K562 (cell line): ENCODE measurements at regions not wholly inside any gene's neighbourhood (a gene's known extent, or its start where the extent isn't known, plus 50 kb on each side); places are given as distances from the start of the nearest gene placed in this dataset.

Experiments
- ATAC-seq: fragments of 200-7000 bp; cut with Tn5 transposase; 3 replicates; pipeline ENCODE4 v1.9.1; 2020; ENCODE audit warnings: moderate library complexity
- BruUV-seq: library from RNA; stranded (reverse); fragments of 400-500 nt; replicated peaks from 2 replicates; lab custom pipeline; 2021; lab: Mats Ljungman, UMichigan
- CTCF ChIA-PET: fragments of 300-600 bp; formaldehyde crosslinking; extraction: SDS; loops from one replicate; lab custom pipeline; 2021; ENCODE audit warnings: low intra/inter-chr PET ratio; lab: Yijun Ruan, JAX
- POLR2A ChIA-PET: fragments of 300-600, 350-650 bp; sonication (Branson Sonifier 250); formaldehyde crosslinking; extraction: SDS; loops from one replicate; lab custom pipeline; 2021; ENCODE audit warnings: antibody characterized with exemption, inconsistent platforms; lab: Yijun Ruan, JAX
- DNase-seq, 4 experiments: peaks; one replicate each; pipeline versions ENCODE4 v3.0.0 to v3.0.0-alpha.2; 2011 to 2018; ENCODE audit warnings: low spot score in 3 of 4, mixed read lengths in 3 of 4; ENCODE audit errors: extremely low read depth in 1 of 4
- FAIRE-seq: peaks from 2 replicates; lab custom pipeline; 2011; peaks lifted over from hg19 to GRCh38; lab: Jason Lieb, UNC
- H2AFZ ChIP-seq: 2 replicates; pipeline ENCODE4 v1.6.0; 2011; ENCODE audit warnings: low read depth, low read length, control low read depth, inconsistent platforms
- H3K27ac ChIP-seq: fragments of 200-600 bp; 3 replicates; pipeline ENCODE4 v1.8.0; 2011; ENCODE audit warnings: low read depth, mild to moderate bottlenecking, control low read depth, inconsistent platforms, low read length, moderate library complexity, mixed read lengths; ENCODE audit errors: extremely low read depth
- H3K27me3 ChIP-seq, 2 experiments: fragments of 300-600 bp in 1 of 2; 2 replicates in 1 of 2; 3 replicates in 1 of 2; pipeline versions ENCODE4 v1.6.0 to v1.8.0; 2011; ENCODE audit warnings: inconsistent platforms in 2 of 2, low read length in 2 of 2, mild to moderate bottlenecking in 1 of 2, mixed read lengths in 1 of 2, moderate library complexity in 1 of 2; ENCODE audit not compliant: control insufficient read depth in 2 of 2, insufficient read depth in 2 of 2
- H3K36me3 ChIP-seq: fragments of 300-600 bp; 3 replicates; pipeline ENCODE4 v1.8.0; 2011; ENCODE audit warnings: mild to moderate bottlenecking, low read length, inconsistent platforms; ENCODE audit not compliant: control insufficient read depth, insufficient read depth
- H3K4me1 ChIP-seq, 2 experiments: fragments of 200-600 bp in 1 of 2; replicated peaks in 1 of 2; 2 replicates in 1 of 2; 3 replicates in 1 of 2; pipeline versions ENCODE4 v1.5.1 to v1.8.0; 2011; ENCODE audit warnings: inconsistent platforms in 2 of 2, low read length in 2 of 2, mild to moderate bottlenecking in 1 of 2, mixed read lengths in 1 of 2, moderate library complexity in 1 of 2; ENCODE audit not compliant: control insufficient read depth in 2 of 2, insufficient read depth in 2 of 2
- H3K4me2 ChIP-seq: 2 replicates; pipeline ENCODE4 v1.6.1; 2011; ENCODE audit warnings: low read length, control low read depth, inconsistent platforms, mixed read lengths; ENCODE audit not compliant: insufficient read depth
- H3K4me3 ChIP-seq: fragments of 200-600 bp; sonication (generic), shearing (Covaris generic); 2 replicates; pipeline ENCODE4 v1.5.1; 2016; ENCODE audit warnings: control low read depth, inconsistent platforms
- H3K79me2 ChIP-seq: fragments of 200-600 bp; 3 replicates; pipeline ENCODE4 v1.8.0; 2011; ENCODE audit warnings: low read length, inconsistent platforms; ENCODE audit not compliant: control insufficient read depth, insufficient read depth
- H3K9ac ChIP-seq, 2 experiments: 2 replicates each; pipeline versions ENCODE4 v1.6.0 to v1.6.1; 2011; ENCODE audit warnings: low read depth in 2 of 2, low read length in 2 of 2, control low read depth in 1 of 2, inconsistent platforms in 1 of 2, mild to moderate bottlenecking in 1 of 2, mixed read lengths in 1 of 2; ENCODE audit not compliant: insufficient read depth in 1 of 2
- H3K9me1 ChIP-seq: one replicate; pipeline ENCODE4 v1.6.0; 2011; ENCODE audit warnings: inconsistent platforms, mild to moderate bottlenecking, low read length, moderate library complexity; ENCODE audit not compliant: control insufficient read depth, insufficient read depth
- H3K9me3 ChIP-seq: replicated peaks from 2 replicates; pipeline ENCODE4 v1.5.1; 2011; ENCODE audit warnings: low read depth, low read length, inconsistent platforms; ENCODE audit not compliant: control insufficient read depth, insufficient read depth
- H4K20me1 ChIP-seq: replicated peaks from 2 replicates; pipeline ENCODE4 v1.6.1; 2011; ENCODE audit warnings: low read length, inconsistent platforms, mixed read lengths; ENCODE audit not compliant: control insufficient read depth, insufficient read depth
- HNRNPK ChIP-seq: fragments of 200-400 bp; formaldehyde crosslinking; IDR thresholded peaks from one replicate; pipeline ENCODE4 v1.6.1; 2018; ENCODE audit warnings: mild to moderate bottlenecking, low read depth, low read length; ENCODE audit not compliant: poor library complexity, severe bottlenecking
- LCOR ChIP-seq: sonication (generic); formaldehyde crosslinking; IDR thresholded peaks from 2 replicates; pipeline ENCODE4 v1.8.0; 2022; ENCODE audit warnings: mild to moderate bottlenecking, missing genetic modification reagents
- MAFG ChIP-seq: fragments of 450-650 bp; conservative IDR thresholded peaks from 2 replicates; pipeline ENCODE4 v1.6.1; 2016; ENCODE audit warnings: missing genetic modification characterization, missing compliant biosample characterization
- NEUROD1 ChIP-seq: fragments of 150-350 bp; IDR thresholded peaks from 2 replicates; pipeline ENCODE4 v1.6.1; 2014; ENCODE audit warnings: borderline replicate concordance, low read length, low read depth; ENCODE audit not compliant: partially characterized antibody
- TCF15 ChIP-seq: fragments of 250-450 bp; sonication (Bioruptor Pico); IDR thresholded peaks from 2 replicates; pipeline ENCODE4 v1.8.0; 2022; ENCODE audit warnings: moderate library complexity, mild to moderate bottlenecking, inconsistent platforms
- TGIF2 ChIP-seq: sonication (generic); formaldehyde crosslinking; IDR thresholded peaks from 2 replicates; pipeline ENCODE4 v1.8.1; 2022; ENCODE audit warnings: mild to moderate bottlenecking, missing genetic modification reagents, moderate library complexity
- ZNF445 ChIP-seq: fragments of 250-450 bp; sonication (Bioruptor Pico); IDR thresholded peaks from 2 replicates; pipeline ENCODE4 v1.4.0; 2020; ENCODE audit warnings: low read depth, mild to moderate bottlenecking, moderate library complexity
- ZZZ3 ChIP-seq: fragments of 450-650 bp; IDR thresholded peaks from 2 replicates; pipeline ENCODE4 v1.6.1; 2016; ENCODE audit warnings: antibody characterized with exemption, mild to moderate bottlenecking, moderate library complexity
- WGBS: fragments of 100-300 bp; shearing (Covaris generic); methylation state at CpG from one replicate; pipeline ENCODE4 v1.1.6; 2016; ENCODE audit warnings: low coverage, mixed read lengths; ENCODE audit not compliant: insufficient coverage; ENCODE audit errors: missing lambda C conversion rate; 5-methylcytosine and 5-hydroxymethylcytosine counted together
- in situ Hi-C: fragments of 300-500 bp; cut with MboI; formaldehyde crosslinking; loops from 4 replicates; pipeline ENCODE4 v1.15.0; 2018; ENCODE audit warnings: inconsistent platforms, mixed read lengths
- intact Hi-C: fragments of 100-400 bp; cut with micrococcal nuclease; formaldehyde crosslinking; loops from 2 replicates; pipeline ENCODE4 v1.14.2; 2022

GRCh38 chr6:98463038-98464000, 371.1 kb upstream of the POU3F2 start:
- Histone ChIP-seq H3K27me3 (no peaks in the 10 kb centered on the region), H3K4me1 (no peaks in the 10 kb centered on the region), H4K20me1 (no peaks in the 10 kb centered on the region), H3K9me1 (no peaks in the 10 kb centered on the region), H3K4me2 (no peak overlapping the region)
- DNase-seq (no peak), FAIRE-seq (no peak)
- WGBS, result 4% methylated on average over 12 of the region's 12 CpGs
- CTCF ChIA-PET, result no interaction called here
- BruUV-seq, result no TSS peak
- TF ChIP-seq MAFG (tag), result no peak
- TF ChIP-seq TGIF2 (CRISPR knock-in tag), result no peak
- TF ChIP-seq ZNF445 (CRISPR knock-in tag), result no peak
- TF ChIP-seq NEUROD1, result no peak
- TF ChIP-seq TCF15 (CRISPR knock-in tag), result no peak
- no peak for TF ChIP-seq ZZZ3
- TF ChIP-seq LCOR, result no peak
- TF ChIP-seq HNRNPK, result no peak
- TF ChIP-seq, all 486 proteins: peak for 0
- no peaks in the 10 kb centered on the region for H3K79me2 ChIP-seq
- ATAC-seq, result no peak
- POLR2A ChIA-PET, result no interaction called here
- no peak overlapping the region for H3K4me3 ChIP-seq
- H3K27ac ChIP-seq, result no peak overlapping the region
- H3K9ac ChIP-seq, result no peak overlapping the region
- no peaks in the 10 kb centered on the region for H3K36me3 ChIP-seq
- no peaks in the 10 kb centered on the region for H3K9me3 ChIP-seq
- intact Hi-C loops (no loop called here), in situ Hi-C loops (no loop called here)
- no peak overlapping the region for H2AFZ ChIP-seq
